Right hindlimb (tissue), 1 donor: ENCODE measurements at regions not wholly inside any gene's neighbourhood (a gene's known extent, or its start where the extent isn't known, plus 50 kb on each side); places are given as distances from the start of the nearest gene placed in this dataset.
A peak's percentile ranks its signal among the peaks of the same experiment; 100 is the strongest.

Experiments used
- DNase-seq: peaks from one replicate; pipeline ENCODE4 v3.0.0-alpha.2; 2018

DNA sequence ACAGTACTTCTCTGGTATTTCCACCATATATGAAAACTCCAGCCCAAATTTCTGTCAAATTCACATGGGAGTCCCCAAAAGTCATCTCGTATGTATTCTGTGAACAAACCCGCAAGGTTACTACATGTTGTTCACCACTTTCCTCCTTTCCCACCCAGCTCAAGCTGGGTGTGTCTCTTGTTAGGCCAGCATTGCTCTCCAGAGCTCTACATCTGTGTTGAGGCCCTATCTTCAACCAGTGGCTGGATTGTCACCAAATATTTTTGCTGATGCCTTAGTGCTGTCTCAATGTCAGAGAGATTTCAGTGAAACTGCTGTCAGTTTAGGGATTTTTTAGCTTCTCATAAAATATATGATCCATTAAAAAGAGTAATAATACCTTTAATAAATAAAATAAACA lies 230.9 kb downstream of the BTG1 start:
- peak; percentile 20 for DNase-seq

DNA sequence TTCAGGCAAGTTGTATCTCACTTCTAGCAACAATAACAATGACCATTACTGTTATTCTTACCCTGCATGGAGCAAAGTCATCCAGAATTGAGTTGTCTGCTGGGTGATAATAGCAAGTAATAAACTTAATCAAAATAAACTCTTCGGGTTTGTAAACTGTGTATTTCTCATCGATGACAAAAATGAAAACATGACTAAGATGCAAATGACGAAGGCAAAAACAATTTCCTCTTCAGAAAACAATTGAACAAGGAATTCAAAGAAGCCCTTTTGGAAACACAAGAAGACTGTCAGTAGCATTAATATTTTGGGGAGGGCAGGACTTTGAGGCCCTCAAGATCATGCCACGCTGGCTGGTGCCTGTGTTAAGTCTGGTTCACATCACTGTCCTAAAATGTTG lies 232.0 kb downstream of the BTG1 start:
- DNase-seq: no peak

DNA sequence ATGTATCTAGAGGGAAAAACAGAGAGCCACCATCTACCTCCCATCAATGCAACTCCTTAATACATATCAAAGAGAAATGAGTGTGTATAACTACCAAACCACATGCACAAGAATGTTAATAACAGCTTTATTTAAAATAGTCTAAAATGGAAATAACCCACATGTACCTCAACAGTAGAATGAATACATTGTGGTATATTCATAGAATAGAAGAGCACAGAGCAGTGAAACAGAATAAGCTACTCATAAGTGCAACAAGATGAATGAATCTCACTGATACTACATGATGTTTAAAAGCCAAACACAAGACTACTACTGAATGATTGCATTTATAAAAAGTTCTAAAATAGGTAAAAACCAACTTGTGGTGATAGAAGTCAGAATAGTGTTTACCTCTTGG lies 232.5 kb downstream of the BTG1 start:
- DNase-seq: no peak

DNA sequence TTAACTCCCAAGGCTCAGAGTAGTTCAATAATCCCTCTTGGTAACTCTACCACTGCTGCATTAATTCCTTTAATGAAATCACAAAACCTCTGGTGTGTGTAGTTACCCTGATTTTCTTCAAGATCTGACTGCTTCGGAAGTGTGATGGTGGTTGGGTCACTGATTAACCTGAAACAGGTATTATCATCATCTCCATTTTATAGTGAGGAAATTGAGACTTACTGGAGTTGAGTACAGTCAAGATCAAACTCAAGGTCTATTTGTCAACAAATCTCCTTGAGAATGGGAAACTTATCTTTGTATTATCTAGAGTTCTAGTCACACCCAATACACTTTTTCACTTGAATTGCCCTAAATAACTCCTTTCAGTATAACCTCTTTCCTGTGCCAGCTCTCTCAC lies 233.5 kb downstream of the BTG1 start:
- DNase-seq: no peak

DNA sequence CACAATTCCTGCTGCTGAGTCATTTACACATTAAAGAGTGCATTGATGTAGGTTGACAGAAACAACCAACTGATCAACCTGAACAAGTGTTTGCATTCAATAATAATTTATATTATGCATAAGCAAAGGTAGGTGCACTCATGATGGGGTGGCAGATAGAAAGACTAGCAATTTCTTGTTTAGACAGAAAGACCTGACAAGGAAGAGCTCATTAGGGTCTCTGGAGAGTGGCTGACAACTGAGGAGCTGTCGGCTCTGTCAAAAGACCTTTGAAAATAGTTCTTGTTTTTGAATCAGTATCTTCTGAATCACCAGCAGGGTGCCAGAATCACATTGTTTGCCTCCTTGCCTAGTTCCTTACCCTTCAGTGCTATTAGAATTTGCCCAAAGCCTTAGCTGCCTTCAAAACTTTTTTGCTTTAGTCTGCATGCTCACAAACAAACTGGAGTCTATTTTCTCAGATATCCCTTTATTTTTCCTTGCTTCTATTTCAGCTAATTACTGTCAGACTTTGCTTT lies 234.7 kb downstream of the BTG1 start:
- DNase-seq: no peak

DNA sequence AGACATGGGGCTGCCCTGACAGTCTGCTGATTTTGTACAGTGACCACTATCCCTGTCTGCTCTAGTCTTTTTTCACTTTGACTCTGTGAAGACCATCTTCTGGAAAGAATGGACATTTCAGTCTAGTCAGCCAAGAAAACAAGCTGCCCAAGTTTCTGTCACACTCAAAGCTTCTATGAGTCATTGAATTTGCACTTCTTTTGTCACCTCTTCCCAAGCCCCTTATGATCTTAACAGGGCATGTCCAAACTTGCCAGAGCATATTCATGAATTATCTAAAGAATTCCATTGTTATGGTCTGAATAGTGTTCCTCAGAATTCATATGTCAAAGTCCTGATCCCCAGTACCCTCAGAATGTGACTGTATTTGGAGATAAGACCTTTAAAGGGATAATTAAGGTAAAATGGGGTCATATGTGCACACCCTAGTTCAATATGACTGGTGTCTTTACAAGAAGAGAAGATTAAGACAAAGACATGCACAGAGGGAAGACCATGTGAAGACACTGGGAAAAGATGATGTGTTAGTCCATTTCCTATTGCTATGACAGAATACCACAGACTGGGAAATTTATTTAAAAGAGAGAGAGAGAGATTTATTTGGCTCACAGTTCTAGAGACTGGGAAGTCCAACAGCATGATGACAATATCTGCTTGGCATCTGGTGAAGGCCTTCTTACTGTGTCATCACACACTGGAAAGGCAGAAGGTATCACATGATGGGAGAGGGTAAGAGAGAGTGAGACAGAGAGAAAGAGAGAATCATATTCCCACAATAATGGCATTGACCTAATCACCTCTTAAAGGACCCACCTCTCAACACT lies 242.6 kb downstream of the BTG1 start:
- DNase-seq: no peak

DNA sequence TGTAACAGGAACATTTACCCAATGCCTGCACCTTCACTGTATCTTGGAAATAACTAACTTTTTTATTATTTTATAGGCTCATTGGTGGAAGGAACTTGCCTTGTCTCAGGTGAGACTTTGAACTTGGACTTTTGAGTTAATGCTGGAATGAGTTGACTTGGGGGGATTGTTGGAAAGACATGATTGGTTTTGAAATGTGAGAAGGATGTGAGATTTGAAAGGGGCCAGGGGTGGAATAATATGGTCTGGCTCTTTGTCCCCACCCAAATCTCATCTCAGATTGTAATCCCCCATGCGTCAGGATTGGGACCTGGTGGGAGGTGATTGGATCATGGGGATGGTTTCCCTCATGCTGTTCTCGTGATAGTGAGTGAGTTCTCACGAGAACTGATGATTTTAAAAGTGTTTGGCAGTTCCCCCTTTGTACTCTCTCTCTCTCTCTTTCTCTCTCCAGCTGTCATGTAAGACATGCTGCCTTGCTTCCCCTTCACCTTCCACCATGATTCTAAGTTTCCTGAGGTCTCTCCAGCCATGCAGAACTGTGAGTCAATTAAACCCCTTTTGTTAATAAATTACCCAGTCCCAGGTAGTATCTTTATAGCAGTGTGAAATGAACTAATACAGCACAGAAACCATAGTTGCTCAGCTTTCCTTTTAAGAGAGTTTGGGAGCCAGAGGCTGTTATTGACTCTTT lies 244.1 kb downstream of the BTG1 start:
- no peak for DNase-seq

DNA sequence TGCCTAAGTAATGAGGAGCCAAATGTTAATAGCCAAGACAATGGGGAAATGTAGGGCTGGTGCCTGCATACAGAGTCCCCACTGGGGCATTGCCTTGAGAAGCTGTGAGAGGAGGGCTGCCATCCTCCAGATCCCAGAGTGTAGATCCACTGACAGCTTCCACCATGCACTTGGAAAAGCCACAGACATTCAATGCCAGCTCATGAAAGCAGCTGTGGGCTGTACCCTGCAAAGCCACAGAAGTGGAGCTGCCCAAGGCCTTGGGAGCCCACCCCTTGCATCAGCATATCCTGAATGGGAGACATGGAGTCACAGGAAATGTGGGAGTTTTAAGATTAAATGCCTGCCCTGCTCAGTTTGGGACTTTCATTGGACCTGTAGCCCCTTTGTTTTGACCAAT lies 244.7 kb downstream of the BTG1 start:
- DNase-seq: no peak

DNA sequence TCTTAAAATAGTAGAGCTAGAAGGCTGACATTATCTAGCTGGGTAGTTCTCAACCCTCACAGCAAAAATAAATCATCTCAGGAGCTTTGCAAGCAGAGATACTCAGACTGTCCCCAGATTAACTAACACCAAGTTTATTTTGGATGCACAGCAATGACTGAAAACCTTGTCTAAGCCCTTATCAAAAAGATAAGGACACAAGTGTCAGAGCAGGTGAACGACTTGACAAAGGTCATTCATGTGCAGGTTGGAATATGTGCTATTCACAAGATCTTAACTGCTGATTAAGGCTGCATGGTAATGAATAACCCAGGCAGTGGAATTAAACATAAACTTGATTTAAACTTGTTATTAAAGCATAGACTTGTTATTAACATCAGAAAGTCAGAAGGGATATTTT lies 246.6 kb downstream of the BTG1 start:
- no peak for DNase-seq

DNA sequence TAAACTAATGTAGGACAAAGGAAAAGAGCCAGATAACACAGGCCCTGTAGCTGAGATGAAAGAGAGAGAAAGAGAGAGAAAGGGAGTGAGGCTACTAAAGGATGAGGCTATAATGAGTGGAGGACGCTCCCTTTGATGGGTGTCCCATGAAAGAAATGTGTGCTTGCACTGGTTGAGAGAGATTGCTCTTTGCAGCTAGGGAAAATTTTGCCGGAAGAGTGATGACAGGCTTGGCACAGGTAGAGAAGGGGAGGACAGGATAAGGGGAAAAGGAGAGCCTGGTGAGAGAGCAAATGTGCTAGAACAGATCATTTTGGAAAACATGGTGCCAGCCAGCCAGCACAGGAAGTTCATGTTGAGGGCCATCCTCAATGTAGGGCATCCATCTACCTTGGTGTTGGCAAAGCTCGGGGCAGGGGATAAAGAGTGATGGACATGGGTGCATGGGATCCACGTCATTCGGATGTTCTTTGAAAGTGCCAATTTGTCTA lies 248.6 kb downstream of the BTG1 start:
- DNase-seq: no peak

DNA sequence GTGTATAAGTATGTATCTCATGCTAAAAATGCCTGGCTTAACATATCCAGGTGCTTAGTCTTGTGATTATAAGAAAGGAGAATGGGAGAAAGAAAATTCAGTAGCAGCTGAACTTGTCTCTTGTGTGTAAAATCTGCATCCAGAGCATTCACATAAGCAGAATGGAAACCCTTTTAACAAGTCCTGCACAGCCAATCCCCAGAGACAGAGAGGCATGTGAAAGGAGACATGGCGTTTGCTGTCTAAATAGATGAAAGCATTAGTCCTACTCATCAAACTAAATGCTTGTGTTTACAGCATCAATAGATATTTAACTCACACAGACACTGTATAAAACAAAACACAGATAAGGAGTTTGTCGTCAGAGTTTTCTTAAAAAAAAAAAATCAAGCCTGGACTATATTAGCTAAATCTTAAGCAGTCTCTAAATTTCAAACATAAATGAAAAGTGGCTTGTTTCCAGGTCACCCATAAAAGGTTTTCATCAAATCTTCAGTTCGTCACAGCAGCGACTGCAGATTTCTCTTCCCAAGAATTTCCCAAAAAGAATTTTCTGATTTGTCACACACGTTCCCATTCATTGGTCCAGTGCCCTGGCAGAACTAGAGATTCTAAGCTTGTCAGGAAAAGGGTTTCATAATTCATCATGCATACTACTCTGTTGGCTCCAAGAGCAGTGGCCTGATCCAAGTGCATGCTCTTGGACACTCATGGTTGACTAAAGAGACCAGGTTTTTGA lies 249.2 kb downstream of the BTG1 start:
- DNase-seq: peak; percentile 55

DNA sequence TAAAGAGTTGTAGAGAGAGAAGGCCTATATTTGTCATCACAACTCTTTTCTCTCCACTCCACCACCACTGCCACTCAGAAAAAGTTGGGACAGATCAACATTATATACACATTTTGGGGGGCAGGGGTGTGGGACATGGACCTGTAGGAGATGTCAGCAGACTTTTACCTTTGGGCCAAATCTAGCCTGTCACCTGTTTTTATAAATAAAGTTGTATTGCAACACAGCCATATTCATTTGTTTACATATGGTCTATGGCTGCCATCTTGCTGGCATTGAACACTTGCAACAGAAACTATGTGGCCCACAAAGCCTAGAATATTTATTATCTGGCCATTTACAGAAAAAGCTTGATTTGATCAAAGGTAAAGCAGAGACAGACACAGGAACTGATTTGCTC lies 250.7 kb downstream of the BTG1 start:
- DNase-seq: no peak

DNA sequence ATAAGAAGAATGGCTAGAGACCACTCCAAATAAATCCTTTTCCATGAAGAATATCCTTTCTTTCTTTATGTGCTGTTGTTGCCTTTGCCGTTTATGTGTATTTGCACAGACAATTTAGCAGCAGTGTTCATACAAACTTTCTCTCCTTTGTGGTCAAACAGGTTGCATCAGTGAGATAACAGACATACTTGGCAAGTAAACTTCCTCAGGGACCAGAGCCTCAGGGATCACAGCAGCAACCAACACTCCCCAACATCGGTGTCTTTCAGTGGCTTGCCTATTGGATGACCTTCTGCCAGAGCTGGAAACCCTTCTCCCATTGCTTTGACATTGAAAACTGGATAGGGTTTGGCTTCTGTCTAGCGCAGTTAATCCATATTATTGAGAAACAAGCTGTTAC lies 252.2 kb downstream of the BTG1 start:
- DNase-seq: no peak

DNA sequence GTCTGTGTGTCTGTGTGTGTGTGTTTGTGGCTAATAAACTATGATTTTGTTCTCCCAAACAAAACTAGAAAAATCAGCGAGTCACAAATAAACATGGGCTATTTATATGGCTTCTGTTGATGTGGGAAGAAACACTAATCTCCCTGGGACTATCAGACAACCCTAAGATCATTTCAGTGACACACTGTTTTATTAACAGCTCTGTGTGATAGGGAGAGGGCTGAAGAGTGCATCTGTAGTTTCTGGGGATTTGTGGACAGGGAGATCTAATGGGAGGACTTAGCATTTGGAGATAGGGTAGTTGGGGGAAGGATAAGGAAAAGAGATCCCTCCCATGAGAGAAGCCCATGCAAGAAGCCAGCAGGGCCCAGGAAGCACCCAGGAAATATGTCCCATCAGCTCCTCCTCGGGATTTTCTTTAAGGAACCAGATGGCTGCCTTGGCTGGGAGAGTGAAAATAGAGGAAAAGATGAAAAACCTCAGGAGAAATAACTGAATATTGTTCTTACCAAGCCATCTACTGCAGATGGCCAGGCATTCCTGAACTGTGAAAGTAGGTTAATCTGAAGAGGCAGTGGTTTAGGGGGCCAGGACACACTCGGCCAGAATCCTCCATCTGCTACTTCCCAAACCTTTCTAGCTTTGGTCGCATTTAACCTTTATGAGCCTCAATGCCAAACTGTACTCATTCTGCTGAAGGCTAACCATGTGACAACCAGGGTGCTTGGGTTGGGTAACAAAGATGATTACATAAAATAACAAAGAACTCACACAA lies 253.4 kb downstream of the BTG1 start:
- no peak for DNase-seq

DNA sequence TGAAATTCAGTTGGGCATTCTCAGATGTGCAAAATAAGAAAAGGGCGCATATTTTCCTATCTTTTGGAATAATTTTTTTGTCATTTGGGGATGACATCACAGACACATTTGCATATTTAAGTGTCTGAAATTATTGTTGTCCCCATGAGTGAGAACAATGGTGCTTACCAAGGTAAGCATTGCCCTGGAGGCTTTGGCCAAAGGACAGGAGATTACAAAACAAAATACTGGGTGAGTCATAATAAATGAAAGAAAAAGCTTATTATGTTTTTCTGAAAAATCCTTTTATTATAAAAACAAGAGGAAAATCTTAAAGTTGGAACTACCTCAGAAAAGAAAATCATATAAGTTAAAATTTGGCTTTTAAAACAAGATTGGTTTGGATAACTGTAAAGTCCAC lies 254.9 kb downstream of the BTG1 start:
- no peak for DNase-seq

DNA sequence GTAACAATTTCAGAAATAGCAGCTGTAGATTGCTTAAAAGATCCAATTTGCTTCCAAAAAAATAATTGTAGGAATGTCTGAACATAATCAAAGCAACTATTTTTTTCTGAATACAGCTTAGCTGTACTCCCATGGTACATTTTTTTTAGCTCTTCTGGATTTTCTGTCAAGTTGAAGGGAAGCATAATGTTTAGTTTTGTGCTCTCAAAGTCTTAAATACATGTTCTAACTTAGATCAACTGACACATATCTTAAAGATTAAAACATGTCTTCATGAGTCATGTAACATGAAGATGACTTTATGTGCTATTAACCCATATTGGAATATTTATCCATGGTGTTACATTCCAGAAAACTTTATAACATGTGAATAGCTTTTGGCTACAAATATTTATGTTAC lies 255.7 kb downstream of the BTG1 start:
- DNase-seq: no peak

DNA sequence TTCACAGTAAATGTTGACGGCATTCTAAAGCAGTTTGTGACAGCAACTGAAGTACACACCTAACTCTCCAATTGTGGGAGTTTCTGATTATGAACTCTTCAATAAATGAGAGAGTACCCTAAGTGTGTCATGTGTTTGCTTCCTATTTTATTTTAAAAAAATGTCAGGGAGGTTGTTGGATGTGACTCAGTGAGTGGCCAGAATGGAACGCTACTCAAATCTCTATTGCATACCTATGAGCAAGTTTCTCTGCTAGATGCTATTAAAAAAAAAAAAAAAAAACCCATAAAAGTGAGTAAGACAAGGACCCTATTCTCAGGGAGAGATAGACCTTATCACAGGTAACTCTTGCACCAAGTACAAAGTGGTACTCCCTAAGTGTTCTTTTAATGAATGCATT lies 256.6 kb downstream of the BTG1 start:
- no peak for DNase-seq

DNA sequence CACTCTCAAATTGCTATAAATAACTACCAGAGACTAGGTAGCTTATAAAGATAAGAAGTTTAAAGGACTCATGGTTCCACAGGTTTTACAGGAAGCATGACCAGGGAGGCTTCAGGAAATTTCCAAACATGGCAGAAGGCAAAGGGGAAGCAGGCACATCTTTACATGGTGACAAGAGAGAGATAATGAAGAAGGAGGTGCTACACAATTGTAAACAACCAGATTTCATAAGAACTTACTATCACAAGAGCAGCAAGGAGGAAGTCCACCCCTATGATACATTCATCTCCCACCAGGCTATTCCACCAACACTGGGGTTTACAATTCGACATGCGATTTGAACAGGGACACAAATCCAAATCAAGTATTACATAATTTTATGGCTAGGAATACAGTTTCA lies 257.7 kb downstream of the BTG1 start:
- DNase-seq: no peak

DNA sequence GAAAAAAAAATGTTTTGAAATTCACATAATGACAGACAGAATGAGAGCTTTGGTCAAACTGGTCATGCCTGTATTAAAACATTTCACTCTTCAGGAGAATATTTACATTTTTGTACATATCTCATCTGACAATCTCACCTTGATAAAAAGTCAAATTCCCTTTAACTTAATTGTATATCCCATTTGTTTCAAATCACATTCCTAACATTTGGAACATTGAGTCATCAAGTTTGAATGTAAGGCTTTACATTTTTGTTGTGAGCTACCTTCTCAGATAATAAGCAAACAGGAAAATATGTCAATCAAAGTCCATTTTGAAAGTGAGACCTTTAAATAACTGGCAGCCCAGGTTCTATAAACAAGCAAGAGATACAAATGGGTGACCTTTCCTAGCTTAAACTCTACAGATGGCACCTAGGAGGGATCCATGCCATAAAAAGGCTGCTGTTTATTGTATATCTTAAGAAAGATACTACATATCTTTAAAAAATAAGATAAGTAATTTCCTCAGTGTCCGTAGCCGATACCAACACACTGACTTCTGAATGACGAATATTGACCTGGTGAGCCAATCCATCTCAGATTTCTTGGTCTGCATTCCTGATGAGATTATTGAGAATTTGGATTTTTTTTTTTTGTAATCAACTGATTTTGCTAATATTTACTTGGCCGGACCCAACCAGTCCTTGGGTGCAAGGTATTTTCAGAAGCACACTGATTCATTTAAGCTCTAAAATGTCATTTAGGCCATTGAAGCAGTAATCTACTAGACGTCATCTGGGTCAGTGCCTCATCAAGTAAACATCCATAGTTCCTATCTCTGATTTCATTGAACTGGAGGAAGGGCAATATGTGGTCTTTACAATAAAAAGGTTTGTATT lies 259.6 kb downstream of the BTG1 start:
- no peak for DNase-seq

DNA sequence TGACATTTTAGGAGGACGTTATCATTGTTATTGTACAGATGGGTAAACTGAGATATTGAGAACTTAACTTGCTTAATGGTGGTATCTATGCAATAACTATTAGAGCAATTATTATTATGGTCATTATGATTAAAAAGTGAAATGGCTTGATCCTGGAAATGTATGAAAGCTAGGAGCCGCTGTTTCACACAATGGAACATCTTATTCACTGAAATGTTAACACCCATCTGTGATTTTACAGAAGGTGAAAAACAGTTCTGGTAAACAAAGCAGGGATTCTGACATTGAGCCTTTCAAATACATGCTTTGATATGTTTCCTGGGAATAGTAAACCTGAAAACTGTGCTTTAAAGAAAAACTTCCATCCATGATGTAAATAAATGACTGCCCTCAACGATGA lies 261.4 kb downstream of the BTG1 start:
- no peak for DNase-seq

DNA sequence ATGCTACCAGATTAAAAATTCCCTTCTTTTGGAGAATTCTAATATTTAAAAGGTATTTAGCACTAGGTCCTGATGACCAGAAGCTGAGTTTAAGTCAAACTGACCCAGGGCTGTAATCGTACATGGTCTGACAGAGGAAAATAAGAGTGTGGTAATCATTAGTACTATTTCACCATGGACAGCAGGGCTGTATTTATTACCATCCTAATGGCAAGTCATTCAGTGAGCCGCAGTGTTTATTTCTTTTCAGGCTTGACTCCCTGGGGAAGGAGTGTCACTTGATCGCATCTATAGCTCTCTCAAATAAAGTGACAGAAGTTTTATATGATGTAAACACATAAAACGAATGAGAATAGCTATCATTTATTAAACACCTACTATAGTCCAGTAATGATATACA lies 261.8 kb downstream of the BTG1 start:
- DNase-seq: no peak

DNA sequence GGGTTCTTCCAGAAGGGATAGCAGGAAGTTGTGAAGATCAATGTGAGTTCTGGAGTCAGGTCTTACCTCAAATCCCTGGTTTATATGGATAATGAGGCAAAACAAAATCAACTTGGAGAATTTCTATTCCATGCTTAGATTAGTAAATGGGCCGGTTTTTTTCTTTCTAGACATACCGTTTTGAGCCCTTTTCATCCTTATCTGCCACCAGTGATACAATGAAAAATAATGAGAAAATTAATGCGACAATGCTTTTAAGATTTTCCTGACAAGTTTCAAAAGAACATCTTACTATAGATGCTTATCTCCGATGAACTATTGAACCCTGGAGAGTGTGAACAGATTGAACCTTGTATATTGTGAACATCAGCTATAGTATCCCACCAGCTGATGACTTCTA lies 262.7 kb downstream of the BTG1 start:
- no peak for DNase-seq
